LNCaP clone FGC (cell line): ENCODE measurements at regions not wholly inside any gene's neighbourhood (a gene's known extent, or its start where the extent isn't known, plus 50 kb on each side); places are given as distances from the start of the nearest gene placed in this dataset.

Experiments used
- DNase-seq: peaks from one replicate; pipeline ENCODE4 v3.0.0-alpha.2; 2011; ENCODE audit warnings: low read depth
- H3K4me3 ChIP-seq: 2 replicates; pipeline ENCODE4 v1.5.1; 2011; ENCODE audit warnings: mild to moderate bottlenecking, low read depth, low read length, control low read depth
- CTCF ChIP-seq: IDR thresholded peaks from 2 replicates; pipeline ENCODE4 v1.5.1; 2012; ENCODE audit warnings: mild to moderate bottlenecking; ENCODE audit not compliant: control insufficient read depth, insufficient read depth; ENCODE audit errors: extremely low read depth

GRCh38 chr1:119316870-119317416 lies 51.6 kb upstream of the HAO2 start:
- no peak overlapping the region for H3K4me3 ChIP-seq
- no peak for DNase-seq
- TF ChIP-seq CTCF: no peak

GRCh38 chr1:119318466-119319309 lies 49.9 kb upstream of the HAO2 start:
- TF ChIP-seq CTCF: no peak
- DNase-seq: no peak
- no peak overlapping the region for H3K4me3 ChIP-seq
